ENCODE measurements at regions not wholly inside any gene's neighbourhood (a gene's known extent, or its start where the extent isn't known, plus 50 kb on each side); places are given as distances from the start of the nearest gene placed in this dataset.

DNA sequence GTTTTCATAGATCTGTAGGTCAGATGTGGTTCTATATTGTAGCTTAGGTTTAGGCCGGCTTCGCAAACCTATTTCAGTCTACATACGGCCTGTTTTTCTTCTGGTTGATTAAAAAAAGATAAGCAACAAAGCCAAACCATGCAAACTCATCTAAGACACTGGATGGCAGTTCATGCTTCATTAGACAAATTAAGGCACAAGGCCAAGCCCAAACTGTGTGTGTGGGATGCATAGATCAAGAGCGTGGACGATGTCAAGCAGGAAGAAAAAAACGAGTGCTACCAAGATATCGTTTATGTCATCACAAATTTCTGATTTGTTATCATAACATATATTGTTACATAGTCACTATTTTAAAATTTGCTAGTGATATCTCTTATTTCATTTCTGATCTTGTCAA is 357.6 kb upstream of the KIRREL3 start:
- TF ChIP-seq, protein P1, sequence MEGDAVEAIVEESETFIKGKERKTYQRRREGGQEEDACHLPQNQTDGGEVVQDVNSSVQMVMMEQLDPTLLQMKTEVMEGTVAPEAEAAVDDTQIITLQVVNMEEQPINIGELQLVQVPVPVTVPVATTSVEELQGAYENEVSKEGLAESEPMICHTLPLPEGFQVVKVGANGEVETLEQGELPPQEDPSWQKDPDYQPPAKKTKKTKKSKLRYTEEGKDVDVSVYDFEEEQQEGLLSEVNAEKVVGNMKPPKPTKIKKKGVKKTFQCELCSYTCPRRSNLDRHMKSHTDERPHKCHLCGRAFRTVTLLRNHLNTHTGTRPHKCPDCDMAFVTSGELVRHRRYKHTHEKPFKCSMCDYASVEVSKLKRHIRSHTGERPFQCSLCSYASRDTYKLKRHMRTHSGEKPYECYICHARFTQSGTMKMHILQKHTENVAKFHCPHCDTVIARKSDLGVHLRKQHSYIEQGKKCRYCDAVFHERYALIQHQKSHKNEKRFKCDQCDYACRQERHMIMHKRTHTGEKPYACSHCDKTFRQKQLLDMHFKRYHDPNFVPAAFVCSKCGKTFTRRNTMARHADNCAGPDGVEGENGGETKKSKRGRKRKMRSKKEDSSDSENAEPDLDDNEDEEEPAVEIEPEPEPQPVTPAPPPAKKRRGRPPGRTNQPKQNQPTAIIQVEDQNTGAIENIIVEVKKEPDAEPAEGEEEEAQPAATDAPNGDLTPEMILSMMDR (IDR thresholded peaks at IDR 0.05): no peak
- TF ChIP-seq POLR2A (IDR thresholded peaks at IDR 0.05): no peak

Data from body of pancreas (tissue), 4 donors.